GM04503 (cell line): ENCODE measurements at regions not wholly inside any gene's neighbourhood (a gene's known extent, or its start where the extent isn't known, plus 50 kb on each side); places are given as distances from the start of the nearest gene placed in this dataset.
"Not testable (repeated sequence)": the region's sequence is repeated elsewhere in the genome, so short reads cannot be mapped to it uniquely, and the experiment has no call there.

Experiments
- DNase-seq: peaks from one replicate; pipeline ENCODE4 v3.0.0-alpha.2; 2012; ENCODE audit warnings: low read depth

- no peak for DNase-seq
These were observed 454.9 kb downstream of the PRR16 start for GRCh38 chr5:120919017-120919416.

GRCh38 chr5:120923026-120923425 is 458.9 kb downstream of the PRR16 start:
- no peak for DNase-seq

GRCh38 chr5:120926471-120926870 is 462.4 kb downstream of the PRR16 start:
- no peak for DNase-seq

GRCh38 chr5:120927950-120928530 is 463.9 kb downstream of the PRR16 start:
- DNase-seq, result no peak

- no peak for DNase-seq
These were observed 468.4 kb downstream of the PRR16 start for GRCh38 chr5:120932480-120932879.

GRCh38 chr5:120934031-120934430 is 469.9 kb downstream of the PRR16 start:
- no peak for DNase-seq

- DNase-seq, result no peak
These were observed 472.6 kb downstream of the PRR16 start for GRCh38 chr5:120936652-120937051.

GRCh38 chr5:120938604-120939003 is 474.5 kb downstream of the PRR16 start:
- DNase-seq, result no peak

- DNase-seq, result no peak
These were observed 478.7 kb downstream of the PRR16 start for GRCh38 chr5:120942596-120943350.

DNA sequence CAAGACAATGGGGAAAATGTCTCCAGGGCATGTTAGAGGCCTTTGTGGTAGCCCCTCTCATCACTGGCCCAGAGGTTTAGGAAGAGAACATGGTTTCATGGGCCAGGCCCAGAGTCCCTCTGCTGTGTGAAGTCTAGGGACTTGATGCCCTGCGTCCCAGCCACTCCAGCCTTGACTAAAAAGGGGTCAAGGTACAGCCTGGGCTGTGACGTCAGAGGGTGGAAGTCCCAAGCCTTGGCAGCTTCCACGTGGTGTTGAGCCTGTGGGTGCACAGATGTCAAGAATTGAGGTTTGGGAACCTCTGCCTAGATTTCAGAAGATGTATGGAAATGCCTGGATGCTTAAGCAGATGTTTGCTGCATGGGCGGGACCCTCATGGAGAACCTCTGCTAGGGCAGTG is 485.5 kb downstream of the PRR16 start:
- DNase-seq, result not testable (repeated sequence)

DNA sequence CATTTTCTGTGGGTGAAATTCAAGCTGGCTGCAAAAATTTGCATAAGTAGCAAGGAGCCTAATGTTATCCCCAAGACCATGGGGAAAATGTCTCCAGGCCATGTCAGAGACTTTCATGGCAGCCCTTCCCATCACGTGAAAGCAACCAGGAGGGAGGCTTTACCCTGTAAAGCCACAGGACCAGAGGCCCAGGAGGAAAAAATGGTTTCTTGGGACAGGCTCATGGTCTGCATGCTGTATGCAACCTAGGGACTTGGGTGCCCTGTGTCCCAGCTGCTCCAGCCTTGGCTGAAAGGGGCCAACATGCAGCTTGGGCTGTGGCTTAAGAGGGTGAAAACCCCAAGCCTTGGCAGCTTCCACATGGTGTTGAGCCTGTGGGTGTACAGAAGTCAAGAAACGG is 489.3 kb downstream of the PRR16 start:
- DNase-seq, result not testable (repeated sequence)

- no peak for DNase-seq
These were observed 490.2 kb downstream of the PRR16 start for GRCh38 chr5:120954255-120954654.

DNA sequence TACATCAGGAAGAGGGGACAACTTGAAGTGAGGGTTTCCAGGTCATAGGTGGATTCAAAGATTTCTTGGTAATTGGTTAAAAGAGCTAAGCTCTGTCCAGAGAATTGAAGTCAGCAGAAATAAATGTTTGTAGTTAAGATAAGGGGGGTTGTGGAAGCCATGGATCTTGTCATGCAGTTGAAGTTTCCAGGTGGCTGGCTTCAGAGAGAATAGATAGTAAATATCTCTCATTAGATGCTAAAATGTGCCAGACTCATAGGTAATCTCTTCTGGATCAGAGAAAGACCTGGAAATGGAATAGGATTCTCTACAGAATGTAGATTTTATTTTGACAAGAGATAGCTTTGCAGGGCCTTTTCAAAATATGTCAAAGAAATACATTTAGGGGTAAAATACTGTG is 491.7 kb downstream of the PRR16 start:
- DNase-seq, result no peak

DNA sequence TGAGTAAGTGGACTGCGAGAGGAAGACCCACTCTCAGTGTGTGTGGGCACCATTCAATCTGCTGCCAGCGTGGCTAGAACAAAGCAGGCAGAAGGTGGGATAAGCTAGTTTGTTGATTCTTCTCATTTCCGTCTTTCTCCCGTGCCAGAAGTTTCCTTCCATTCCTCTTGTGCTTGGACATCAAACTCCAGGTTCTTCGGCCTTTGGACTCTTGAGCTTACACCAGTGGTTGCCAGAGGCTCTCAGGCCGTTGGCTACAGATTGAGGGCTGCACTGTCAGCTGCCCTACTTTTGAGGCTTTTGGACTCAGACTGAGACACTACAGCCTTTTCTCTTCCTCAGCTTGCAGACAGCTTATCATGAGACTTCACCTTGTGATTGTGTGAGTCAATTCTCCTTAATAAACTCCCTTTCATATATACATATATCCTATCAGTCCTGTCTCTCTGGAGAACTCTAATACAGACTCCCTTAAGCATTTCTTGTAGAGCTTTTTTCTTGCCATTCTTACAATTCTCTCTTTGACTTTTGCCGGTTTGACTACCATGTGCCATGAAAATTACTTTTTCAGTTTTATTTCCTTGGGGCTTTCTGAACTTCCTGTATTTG is 494.9 kb downstream of the PRR16 start:
- no peak for DNase-seq

GRCh38 chr5:120960510-120960909 is 496.4 kb downstream of the PRR16 start:
- DNase-seq, result no peak

GRCh38 chr5:120967366-120967765 is 503.3 kb downstream of the PRR16 start:
- no peak for DNase-seq

GRCh38 chr5:120974690-120975089 is 510.6 kb downstream of the PRR16 start:
- no peak for DNase-seq

DNA sequence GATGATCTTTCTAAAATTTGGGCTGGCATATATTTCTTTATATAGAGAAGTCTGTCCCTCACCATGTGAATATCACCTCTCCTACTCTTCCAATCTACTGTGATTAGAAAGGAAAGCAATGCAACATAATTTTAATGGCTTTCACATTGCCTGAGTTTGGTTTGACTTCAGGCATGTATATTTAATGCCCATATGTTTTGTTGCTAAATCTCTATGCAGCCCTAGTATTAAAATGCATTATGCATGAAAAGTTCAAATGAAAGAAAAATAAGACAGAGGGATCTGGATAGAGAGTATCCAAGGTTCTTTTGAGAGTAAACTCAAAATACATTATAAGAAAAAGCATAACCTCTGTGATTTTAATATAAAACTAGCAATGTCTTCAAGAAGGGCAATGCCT is 518.3 kb downstream of the PRR16 start:
- DNase-seq, result no peak

DNA sequence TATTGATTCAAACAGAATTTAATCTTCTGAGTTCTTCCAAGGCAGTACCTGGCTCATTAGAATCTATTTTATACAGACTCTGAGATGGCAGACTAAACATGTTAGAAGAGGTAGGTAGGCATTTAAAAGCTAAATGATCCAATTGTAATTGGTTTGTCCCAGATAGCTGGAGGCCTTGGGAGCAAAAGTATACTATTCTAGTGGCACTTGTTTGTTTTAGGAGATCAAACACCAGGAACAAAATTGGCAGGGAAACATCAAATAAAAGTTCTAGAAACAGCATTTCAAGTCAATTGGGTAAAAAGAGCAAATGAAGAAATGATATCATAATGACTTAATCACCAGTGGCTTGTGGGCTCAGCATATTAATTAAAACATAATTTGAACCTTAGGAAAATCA is 521.4 kb downstream of the PRR16 start:
- DNase-seq, result no peak

DNA sequence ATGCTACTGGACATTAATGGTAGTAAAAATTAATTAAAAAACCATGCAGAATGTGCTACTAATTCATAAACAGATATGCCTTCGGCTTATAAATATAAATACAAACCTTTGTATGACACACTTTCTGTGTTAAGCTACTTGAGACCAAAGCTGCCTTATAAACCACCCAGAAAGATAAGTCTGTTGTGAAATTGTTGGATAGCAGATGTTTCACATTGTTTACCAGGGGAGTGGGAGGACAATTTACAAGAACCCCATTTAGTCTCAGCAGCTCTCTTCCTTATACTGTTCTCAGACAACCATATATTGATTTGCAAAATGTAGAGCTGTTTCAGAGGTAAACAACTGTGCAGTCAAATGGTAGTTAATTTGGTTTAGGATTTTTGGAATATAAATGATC is 524.4 kb downstream of the PRR16 start:
- no peak for DNase-seq

GRCh38 chr5:120988941-120989340 is 524.8 kb downstream of the PRR16 start:
- no peak for DNase-seq

DNA sequence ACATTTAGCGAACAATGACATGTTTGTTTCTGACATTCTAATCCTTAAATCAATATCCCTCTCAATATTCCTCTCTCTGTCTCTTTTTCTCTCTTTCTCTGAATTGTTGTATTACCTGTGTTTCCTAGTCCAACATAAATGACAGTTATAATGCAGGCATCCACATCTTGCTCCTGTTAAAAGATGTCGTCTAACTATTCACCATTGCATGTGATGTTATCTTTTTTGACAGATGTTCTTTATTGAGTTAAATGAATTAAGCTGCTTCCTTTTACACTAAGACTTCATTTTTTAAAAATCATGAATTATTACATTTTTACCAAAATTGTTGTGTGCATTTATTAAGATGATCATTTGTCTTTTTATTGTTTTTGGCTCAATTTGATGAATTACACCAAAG is 527.5 kb downstream of the PRR16 start:
- no peak for DNase-seq

GRCh38 chr5:120994112-120994511 is 530.0 kb downstream of the PRR16 start:
- no peak for DNase-seq

DNA sequence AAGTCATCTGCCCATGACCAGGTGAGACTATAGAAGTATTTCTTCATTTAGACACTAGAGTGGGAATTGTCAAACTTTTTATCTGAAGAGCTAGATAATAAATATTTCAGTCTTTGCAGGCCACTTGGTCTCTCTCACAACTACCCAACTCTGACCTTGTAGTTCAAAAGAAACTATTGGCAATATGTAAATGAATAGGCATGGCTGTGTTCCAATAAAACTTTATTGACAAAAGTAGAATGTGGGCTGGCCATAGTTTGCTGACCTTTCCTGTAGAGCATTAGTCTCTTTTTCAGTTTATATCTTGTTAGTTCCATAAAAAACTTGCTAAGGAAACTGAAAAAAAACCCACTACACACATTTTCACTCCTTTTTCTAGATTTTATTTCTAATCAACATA is 535.5 kb downstream of the PRR16 start:
- DNase-seq, result no peak
